ENCODE measurements at regions not wholly inside any gene's neighbourhood (a gene's known extent, or its start where the extent isn't known, plus 50 kb on each side); places are given as distances from the start of the nearest gene placed in this dataset.

DNA sequence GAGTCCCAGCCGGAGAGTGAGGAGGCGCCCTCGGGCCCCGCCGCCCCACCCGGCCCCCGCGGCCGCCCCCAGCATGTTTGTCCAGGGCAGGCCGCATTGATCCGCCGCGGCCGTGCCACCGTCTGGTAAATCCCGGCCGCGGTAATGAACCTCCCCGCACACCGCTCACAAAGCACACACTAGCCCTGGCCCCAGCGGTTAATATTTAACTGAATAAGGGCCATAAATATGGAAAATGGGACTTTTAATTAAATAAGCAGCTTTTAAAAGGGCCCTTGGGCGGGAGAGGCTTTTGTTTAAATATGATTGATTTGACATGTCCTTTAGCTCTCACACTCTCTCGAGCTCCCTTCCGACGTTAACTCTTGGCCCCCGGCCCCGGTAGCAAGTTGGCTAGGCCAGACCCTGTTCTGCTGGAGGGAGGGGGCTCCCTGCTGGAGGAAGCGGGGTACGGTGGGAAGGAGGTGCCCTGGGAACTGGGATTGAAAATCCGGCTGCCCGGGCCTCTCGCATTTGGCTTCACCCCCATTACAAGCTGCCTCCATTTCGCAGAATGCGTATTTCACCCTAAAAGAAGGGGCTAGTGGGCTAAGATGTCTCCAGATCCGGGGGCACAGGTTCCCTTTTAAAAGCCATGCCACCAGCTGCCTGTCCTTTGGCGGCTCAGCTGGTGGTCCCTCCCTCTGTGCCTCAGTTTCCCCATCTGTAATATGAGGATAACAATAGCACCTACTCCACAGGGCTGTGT lies 199.8 kb downstream of the RBM19 start:
- DNase-seq (ENCODE audit: low spot score): no peak

DNA sequence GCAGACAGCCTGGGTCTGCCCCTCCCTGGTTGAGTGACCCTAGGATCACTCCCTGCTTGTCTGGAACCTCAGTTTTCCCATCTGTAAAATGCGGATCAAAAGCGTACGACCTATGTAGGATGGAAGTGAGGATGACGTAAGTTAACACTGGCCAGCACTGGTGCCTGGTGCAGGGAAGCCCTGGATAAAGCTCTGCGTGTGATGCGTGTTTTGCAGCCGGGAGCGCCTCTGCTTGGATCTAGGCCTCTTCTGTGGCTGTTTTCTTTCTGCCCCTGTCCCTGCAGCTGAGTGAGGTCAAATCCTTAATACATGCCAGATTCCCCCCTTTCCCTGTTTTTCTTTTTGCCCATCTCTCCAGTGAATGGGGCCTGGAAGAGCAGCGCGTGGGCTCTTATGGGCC lies 201.5 kb downstream of the RBM19 start:
- no peak for DNase-seq (ENCODE audit: low spot score)

- DNase-seq (ENCODE audit: low spot score): no peak
Observed at GRCh38 chr12:113762882-113763816, 203.0 kb downstream of the RBM19 start.

- DNase-seq (ENCODE audit: low spot score): no peak
Observed at GRCh38 chr12:113762155-113762881, 203.8 kb downstream of the RBM19 start.

GRCh38 chr12:113759135-113759534 lies 207.0 kb downstream of the RBM19 start:
- no peak for DNase-seq (ENCODE audit: low spot score)

DNA sequence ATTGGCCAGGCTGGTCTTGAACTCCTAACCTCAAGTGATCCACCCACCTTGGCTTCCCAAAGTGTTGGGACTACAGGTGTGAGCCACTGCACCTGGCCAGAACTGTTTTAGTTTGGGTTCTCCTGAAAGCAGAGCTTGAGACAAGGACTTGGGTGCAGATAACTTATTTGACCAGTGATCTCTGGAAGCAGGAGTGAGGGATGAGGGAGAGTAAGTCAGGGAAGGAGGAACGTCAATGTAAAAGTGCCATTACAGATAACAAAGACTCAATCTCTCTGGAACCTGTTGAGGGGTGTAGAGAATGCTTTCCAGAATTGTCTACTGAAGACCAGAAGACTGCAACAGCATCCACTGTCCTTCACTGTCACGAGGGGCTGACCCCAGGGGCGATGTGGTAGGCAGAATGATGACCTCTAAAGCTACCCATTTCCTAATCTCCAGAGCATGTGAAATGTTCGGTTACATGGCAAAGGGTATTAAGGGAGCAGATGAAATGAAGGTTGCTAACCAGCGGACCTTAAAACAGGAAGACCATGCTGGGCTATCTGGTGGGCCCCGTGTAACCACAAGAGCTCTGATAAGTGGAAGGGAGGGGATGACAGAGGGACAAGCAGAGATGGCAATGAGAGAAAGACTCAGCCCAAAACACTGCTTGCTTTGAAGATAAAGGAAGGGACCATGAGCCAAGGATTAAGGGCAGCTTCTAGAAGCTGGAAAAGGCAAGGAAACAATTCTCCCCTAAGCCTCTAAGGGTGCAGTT lies 207.8 kb downstream of the RBM19 start:
- no peak for DNase-seq (ENCODE audit: low spot score)

- DNase-seq (ENCODE audit: low spot score): no peak
Observed at GRCh38 chr12:113757221-113758002, 208.7 kb downstream of the RBM19 start.

- no peak for DNase-seq (ENCODE audit: low spot score)
Observed at GRCh38 chr12:113756609-113757008, 209.5 kb downstream of the RBM19 start.

- DNase-seq (ENCODE audit: low spot score): no peak
Observed at GRCh38 chr12:113755098-113755497, 211.0 kb downstream of the RBM19 start.

GRCh38 chr12:113751513-113751912 lies 214.6 kb downstream of the RBM19 start:
- DNase-seq (ENCODE audit: low spot score): no peak

DNA sequence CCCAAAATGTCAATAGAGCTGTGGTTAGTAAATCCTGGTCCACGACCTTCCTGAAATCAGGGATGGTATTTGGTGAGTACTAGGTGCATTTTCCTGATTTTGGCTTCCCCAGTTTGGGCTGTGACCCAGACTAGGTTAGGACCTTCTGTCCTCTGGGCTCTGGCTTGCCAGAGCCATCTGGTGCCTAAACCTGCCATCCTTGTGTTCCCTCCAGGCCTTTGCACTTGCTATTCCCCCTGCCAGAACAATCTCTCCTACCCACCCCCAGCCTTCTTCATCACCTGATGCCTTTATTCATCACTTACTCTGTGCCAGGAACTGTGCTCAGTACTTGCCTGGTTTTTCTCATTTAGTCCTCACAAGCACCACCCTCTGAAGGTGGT lies 216.7 kb downstream of the RBM19 start:
- DNase-seq (ENCODE audit: low spot score): no peak

- no peak for DNase-seq (ENCODE audit: low spot score)
Observed at GRCh38 chr12:113748707-113749432, 217.3 kb downstream of the RBM19 start.

DNA sequence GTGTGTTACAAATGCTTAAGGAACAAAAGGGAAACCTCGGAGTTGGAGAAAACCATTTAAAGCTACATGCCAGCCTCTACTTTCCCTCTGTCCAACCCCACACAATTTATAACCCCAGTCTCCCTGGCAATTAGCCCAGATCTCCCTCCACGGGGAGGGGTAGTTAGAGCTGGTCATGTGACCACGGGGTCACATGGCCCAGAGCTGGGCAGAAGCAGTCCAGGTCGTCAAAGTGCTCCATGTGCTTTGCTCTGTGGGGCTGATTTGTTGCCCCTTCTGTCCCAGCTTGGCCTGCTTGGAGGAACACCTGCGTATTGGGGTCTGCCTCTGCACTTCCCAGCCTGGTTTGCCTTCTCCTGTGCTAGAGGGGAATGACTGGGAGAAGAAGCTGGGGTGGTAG lies 219.1 kb downstream of the RBM19 start:
- DNase-seq (ENCODE audit: low spot score): no peak

DNA sequence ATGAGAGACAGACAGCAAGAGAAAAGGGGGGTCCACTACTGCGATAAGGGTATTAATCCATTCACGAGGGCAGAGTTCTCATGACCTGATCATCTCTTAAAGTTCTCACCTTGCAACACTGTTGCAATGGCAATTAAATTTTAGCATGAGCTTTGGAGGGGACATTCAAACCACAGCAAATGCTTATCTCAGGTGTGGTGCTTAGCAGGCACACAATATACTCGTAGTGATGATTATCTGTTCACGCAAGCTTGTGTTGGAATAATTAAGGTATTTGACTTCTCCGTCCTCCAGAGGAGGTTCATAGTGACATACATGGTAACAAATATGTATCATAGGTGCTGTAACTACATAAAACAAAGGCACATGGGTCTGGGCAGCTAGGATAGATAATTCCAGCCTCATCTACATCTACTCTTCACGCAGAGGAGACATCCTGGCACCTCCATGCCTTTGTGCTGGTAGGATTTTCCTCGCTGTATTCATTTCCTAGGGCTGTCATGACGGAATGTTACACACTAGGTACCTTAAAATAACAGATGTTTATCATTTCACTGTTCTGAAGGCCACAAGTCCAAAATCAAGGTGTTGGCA lies 221.2 kb downstream of the RBM19 start:
- DNase-seq (ENCODE audit: low spot score): no peak

DNA sequence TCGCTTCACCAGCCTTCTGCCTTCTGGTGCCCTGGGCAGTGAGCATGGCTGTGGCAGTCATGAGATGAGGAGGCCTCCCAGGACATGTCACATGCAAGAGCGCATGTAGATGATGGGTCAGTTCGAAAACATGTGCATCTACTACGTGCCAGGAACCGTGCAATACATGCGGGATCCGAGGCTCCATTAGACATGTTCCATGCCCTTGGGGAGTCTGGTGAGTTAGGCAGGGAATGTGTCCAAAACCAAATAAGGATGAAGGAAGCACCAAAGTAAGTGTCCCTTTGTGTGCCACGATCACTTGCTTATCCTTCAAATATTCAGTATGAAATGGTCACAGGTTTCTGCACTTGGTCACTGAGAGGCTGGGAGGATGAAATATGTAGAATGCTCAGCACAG lies 223.3 kb downstream of the RBM19 start:
- no peak for DNase-seq (ENCODE audit: low spot score)

GRCh38 chr12:113740699-113741098 lies 225.4 kb downstream of the RBM19 start:
- no peak for DNase-seq (ENCODE audit: low spot score)

DNA sequence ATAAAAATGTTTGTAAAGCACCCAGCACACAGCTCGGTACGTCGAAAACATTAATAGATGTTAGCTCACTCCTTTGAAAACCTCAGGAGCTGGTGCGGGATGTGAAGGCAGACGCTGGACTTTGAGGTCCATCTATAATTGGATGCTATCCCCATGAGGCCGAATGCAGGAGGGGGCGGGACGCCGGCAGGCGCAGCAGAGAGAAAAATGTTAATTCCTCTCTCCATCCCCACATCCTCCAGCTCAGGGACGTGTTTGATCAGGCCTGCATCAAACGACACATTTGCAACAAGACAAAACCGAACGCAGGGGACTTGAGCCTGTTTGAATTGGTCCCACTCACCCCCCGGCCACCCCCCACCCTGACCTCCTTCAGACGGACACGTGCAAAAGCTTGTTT lies 231.0 kb downstream of the RBM19 start:
- no peak for DNase-seq (ENCODE audit: low spot score)

- no peak for DNase-seq (ENCODE audit: low spot score)
Observed at GRCh38 chr12:113734503-113734902, 231.6 kb downstream of the RBM19 start.

DNA sequence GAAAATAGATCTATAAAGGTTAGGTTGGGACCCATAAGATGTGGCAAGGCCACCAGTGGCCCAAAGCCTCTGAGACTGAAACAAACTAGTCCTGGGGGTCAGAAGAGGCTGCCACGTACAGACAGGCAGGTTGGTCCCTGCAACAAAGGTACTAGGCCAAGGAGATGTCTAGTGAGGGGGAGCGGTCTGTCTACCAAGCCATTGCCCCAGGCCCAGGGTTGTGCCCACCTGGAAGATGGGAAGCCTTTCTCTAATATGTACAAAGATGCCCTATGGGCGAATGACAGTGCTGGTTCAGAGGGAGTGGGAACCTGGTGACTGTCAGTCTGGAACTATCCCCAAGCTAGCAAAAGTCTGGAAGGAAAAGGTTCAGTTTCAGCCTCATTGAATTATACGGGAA lies 233.2 kb downstream of the RBM19 start:
- DNase-seq (ENCODE audit: low spot score): no peak

DNA sequence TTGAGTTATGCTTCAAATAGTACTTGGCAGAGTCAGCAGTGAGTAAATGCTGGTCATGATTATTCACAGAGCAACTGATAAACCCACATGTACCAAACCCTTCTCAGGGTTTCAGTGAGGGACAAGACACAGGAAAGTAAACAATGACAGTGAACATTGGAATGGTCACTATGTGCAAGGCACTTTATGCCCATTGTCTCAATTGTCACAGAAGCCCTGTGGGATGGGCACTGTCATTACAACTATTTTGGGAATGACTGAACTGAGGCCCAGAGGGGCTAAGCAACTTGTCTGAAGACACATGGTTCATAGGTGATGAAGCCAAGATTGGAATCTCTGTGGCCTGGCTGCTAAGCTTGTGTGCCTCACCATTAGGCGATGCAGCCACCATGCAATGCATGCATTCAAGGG lies 238.5 kb downstream of the RBM19 start:
- peak; percentile 66 for DNase-seq (ENCODE audit: low spot score)
